Peyer's patch (tissue), 4 donors: ENCODE measurements at regions not wholly inside any gene's neighbourhood (a gene's known extent, or its start where the extent isn't known, plus 50 kb on each side); places are given as distances from the start of the nearest gene placed in this dataset.

Experiments used
- CTCF ChIP-seq, 6 experiments: fragments of 450-650 bp in 4 of 6; fragments of 200-600 bp in 2 of 6; sonication (generic) in 1 of 6; IDR thresholded peaks; one replicate each; pipeline ENCODE4 v1.5.1; 2017 to 2019; ENCODE audit warnings: antibody characterized with exemption in 6 of 6, mild to moderate bottlenecking in 3 of 6, moderate library complexity in 1 of 6
- POLR2A ChIP-seq, 2 donors: fragments of 450-650 bp; IDR thresholded peaks; one replicate each; pipeline ENCODE4 v1.5.1; 2017; ENCODE audit warnings: antibody characterized with exemption in 2 of 2, mild to moderate bottlenecking in 2 of 2, moderate library complexity in 2 of 2

GRCh38 chr5:92544596-92544995, 1036.4 kb downstream of the NR2F1-AS1 start:
- TF ChIP-seq POLR2A (IDR thresholded peaks at IDR 0.05) (no peak), CTCF (IDR thresholded peaks at IDR 0.05) (no peak)
